ENCODE measurements at regions not wholly inside any gene's neighbourhood (a gene's known extent, or its start where the extent isn't known, plus 50 kb on each side); places are given as distances from the start of the nearest gene placed in this dataset.
"Not testable (repeated sequence)": the region's sequence is repeated elsewhere in the genome, so short reads cannot be mapped to it uniquely, and the experiment has no call there.

DNA sequence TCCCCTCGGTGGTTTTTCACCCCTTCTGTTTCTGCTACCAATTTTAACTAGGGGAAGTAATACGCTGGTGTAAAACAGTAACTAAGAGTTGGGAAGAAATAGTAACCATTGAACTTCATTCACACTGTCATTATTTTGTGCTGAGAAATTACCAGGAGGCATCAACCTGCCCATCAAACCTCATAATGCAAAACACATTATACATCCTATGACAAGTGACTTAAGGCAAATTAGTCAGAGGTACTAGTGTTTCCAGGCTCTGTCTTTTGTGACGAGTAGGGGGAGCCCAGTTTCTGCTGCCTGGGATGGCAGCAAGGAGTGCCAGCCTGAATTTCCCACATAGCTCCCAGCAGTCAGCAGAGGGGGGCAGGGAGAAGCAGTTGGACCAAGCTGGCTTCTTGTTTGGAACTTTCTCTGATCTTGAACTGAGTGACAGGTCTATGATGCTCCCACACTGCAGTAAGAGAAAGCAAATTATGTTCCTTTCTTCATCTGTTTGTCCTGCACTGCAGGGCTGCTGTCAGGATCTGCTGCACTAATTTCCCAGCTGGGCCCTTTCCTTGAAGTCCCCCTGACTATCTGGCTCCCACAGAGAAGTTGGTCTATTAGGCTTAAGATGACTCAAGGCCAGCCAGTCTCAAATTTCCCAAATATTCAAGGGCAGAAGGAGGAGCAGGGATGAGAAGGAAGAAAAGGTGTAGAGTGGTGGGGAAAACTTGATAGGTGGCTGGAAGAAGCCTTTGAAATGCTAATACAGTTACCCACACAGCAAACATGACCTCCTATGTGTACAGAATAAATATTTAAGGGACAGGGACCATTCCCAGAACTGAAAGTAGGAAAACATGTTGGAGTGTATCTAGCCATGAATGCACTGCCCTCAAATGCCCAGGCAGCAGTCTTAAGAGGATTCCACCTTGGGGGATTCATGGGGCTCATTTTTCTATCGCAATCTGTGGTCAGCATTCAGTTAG, 322.8 kb downstream of the SEC16B start:
- no peak overlapping the region for H3K4me3 ChIP-seq (ENCODE audit: low read depth, low read length)
- TF ChIP-seq MYC (IDR thresholded peaks at IDR 0.05; ENCODE audit: low read depth, low read length), result no peak
- TF ChIP-seq CTCF (IDR thresholded peaks at IDR 0.05; ENCODE audit: low read depth, low read length), result no peak
- TF ChIP-seq, protein P1, sequence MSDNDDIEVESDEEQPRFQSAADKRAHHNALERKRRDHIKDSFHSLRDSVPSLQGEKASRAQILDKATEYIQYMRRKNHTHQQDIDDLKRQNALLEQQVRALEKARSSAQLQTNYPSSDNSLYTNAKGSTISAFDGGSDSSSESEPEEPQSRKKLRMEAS (IDR thresholded peaks at IDR 0.05; ENCODE audit: low read depth, low read length), result no peak
- TF ChIP-seq POLR2A (IDR thresholded peaks at IDR 0.05; ENCODE audit: extremely low read depth, insufficient read length), result no peak
- no peak for DNase-seq (ENCODE audit: low read depth)

GRCh38 chr1:177645491-177646190, 324.2 kb downstream of the SEC16B start:
- TF ChIP-seq POLR2A (IDR thresholded peaks at IDR 0.05; ENCODE audit: extremely low read depth, insufficient read length), result no peak
- no peak for TF ChIP-seq CTCF (IDR thresholded peaks at IDR 0.05; ENCODE audit: low read depth, low read length)
- no peak for TF ChIP-seq MYC (IDR thresholded peaks at IDR 0.05; ENCODE audit: low read depth, low read length)
- TF ChIP-seq, protein P1 (IDR thresholded peaks at IDR 0.05; ENCODE audit: low read depth, low read length), result no peak
- no peak for DNase-seq (ENCODE audit: low read depth)
- no peak overlapping the region for H3K4me3 ChIP-seq (ENCODE audit: low read depth, low read length)

GRCh38 chr1:177640687-177641086, 329.2 kb downstream of the SEC16B start:
- no peak for DNase-seq (ENCODE audit: low read depth)
- H3K4me3 ChIP-seq (ENCODE audit: low read depth, low read length), result no peak overlapping the region

DNA sequence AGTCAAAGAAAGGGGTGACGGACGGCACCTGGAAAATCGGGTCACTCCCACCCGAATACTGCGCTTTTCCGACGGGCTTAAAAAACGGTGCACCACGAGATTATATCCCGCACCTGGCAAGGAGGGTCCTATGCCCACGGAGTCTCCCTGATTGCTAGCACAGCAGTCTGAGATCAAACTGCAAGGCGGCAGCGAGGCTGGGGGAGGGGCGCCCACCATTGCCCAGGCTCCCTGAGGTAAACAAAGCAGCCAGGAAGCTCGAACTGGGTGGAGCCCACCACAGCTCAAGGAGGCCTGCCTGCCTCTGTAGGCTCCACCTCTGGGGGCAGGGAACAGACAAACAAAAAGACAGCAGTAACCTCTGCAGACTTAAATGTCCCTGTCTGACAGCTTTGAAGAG, 335.7 kb downstream of the SEC16B start:
- H3K4me3 ChIP-seq (ENCODE audit: low read depth, low read length); DNase-seq (ENCODE audit: low read depth): not testable (repeated sequence)

More at GRCh38 chr1:177640687-177641086, 329.2 kb downstream of the SEC16B start:
- TF ChIP-seq CTCF (IDR thresholded peaks at IDR 0.05; ENCODE audit: low read depth, low read length), result no peak

DNA sequence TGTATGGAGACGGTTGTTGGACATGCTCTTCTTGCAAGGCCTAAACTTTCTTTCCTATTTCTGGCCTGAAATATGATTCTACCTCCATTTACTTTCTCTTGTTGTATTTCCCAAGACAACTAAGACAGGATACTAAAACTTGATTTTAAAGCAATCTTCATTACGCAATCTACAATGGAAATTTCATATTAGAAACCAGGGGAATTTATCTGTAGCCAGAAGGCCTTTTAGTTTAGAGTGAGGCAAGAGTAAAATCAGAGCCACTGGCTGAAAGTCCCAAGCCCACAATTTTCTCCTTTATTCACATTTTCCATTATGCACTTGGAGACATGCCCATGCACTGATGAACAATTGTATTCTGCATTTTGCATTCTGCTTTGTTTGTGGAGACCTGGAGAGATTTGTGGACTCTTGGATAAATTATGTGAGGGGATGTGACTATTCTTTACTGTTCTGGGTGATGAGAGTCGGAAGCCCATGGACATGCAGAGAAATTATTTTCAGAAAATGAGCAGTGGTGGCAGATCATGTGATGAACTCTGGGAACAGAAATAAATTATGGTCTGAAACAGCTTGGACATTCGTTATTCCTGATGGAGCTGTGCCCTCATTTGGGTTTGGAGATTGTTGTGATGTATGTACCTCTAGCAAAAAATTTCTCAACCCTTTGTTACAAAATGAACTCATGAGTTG, 336.8 kb downstream of the SEC16B start:
- no peak for DNase-seq (ENCODE audit: low read depth)
- H3K4me3 ChIP-seq (ENCODE audit: low read depth, low read length), result no peak overlapping the region
- TF ChIP-seq, protein P1 (IDR thresholded peaks at IDR 0.05; ENCODE audit: low read depth, low read length), result no peak
- no peak for TF ChIP-seq POLR2A (IDR thresholded peaks at IDR 0.05; ENCODE audit: extremely low read depth, insufficient read length)
- no peak for TF ChIP-seq CTCF (IDR thresholded peaks at IDR 0.05; ENCODE audit: low read depth, low read length)
- no peak for TF ChIP-seq MYC (IDR thresholded peaks at IDR 0.05; ENCODE audit: low read depth, low read length)

- TF ChIP-seq POLR2A (IDR thresholded peaks at IDR 0.05; ENCODE audit: extremely low read depth, insufficient read length), result no peak
- no peak for TF ChIP-seq CTCF (IDR thresholded peaks at IDR 0.05; ENCODE audit: low read depth, low read length)
- TF ChIP-seq MYC (IDR thresholded peaks at IDR 0.05; ENCODE audit: low read depth, low read length), result no peak
- TF ChIP-seq, protein P1 (IDR thresholded peaks at IDR 0.05; ENCODE audit: low read depth, low read length), result no peak
- H3K4me3 ChIP-seq (ENCODE audit: low read depth, low read length), result no peak overlapping the region
- no peak for DNase-seq (ENCODE audit: low read depth)
Measured at GRCh38 chr1:177631770-177632169, 338.1 kb downstream of the SEC16B start.
